HG03354 (cell line): ENCODE measurements at regions not wholly inside any gene's neighbourhood (a gene's known extent, or its start where the extent isn't known, plus 50 kb on each side); places are given as distances from the start of the nearest gene placed in this dataset.
"Not testable (repeated sequence)": the region's sequence is repeated elsewhere in the genome, so short reads cannot be mapped to it uniquely, and the experiment has no call there.

Source experiments
- ATAC-seq: cut with Tn5 transposase; IDR thresholded peaks from one replicate; pipeline ENCODE4 v1.9.1; 2021; ENCODE audit warnings: mild to moderate bottlenecking; ENCODE audit not compliant: unreplicated experiment, poor library complexity, severe bottlenecking

GRCh38 chr13:50521831-50522149 is 321.7 kb downstream of the DLEU7 start:
- no peak for ATAC-seq

- ATAC-seq, result no peak
Measured at GRCh38 chr13:50522506-50522905, 321.0 kb downstream of the DLEU7 start.

DNA sequence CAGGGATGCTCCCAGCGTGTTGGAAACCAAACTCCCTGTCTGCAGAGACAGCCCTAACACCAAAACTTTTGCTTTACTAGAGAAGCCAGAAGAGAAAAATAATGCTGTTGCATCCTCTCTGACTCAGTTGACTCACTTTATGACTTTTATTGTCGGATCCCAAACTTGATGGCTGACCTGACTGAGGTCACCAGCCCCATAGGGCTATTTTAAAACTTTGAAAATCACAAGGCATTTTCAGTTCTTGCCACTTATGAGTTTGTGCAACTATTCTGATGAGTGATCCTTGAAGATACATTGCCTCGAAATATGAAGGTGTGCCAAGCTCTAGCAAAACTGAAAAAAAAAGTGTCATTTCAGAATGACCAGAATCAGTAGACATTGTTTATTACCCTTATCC is 320.2 kb downstream of the DLEU7 start:
- ATAC-seq, result no peak

DNA sequence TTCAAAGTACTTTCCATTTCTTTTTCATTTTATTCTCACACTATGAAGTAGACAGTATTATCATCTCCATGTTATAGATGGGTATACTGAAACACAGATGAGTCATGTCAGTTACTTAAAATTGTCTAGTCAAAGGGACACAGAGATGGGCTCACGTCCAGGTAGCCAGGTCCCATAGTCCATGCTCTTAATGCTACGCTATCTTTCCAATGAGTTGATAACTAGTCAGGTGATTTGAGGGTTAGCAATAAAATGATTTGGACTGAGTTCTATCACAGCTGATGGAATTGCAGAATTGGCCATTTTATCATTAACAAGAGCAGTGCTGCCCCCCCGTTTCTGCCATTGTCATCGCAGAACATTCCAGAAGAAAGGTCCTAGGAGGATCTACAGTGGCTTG is 318.9 kb downstream of the DLEU7 start:
- no peak for ATAC-seq

- ATAC-seq, result no peak
Measured at GRCh38 chr13:50526661-50527071, 316.8 kb downstream of the DLEU7 start.

GRCh38 chr13:50527188-50527587 is 316.3 kb downstream of the DLEU7 start:
- no peak for ATAC-seq

- no peak for ATAC-seq
Measured at GRCh38 chr13:50527612-50528509, 315.6 kb downstream of the DLEU7 start.

DNA sequence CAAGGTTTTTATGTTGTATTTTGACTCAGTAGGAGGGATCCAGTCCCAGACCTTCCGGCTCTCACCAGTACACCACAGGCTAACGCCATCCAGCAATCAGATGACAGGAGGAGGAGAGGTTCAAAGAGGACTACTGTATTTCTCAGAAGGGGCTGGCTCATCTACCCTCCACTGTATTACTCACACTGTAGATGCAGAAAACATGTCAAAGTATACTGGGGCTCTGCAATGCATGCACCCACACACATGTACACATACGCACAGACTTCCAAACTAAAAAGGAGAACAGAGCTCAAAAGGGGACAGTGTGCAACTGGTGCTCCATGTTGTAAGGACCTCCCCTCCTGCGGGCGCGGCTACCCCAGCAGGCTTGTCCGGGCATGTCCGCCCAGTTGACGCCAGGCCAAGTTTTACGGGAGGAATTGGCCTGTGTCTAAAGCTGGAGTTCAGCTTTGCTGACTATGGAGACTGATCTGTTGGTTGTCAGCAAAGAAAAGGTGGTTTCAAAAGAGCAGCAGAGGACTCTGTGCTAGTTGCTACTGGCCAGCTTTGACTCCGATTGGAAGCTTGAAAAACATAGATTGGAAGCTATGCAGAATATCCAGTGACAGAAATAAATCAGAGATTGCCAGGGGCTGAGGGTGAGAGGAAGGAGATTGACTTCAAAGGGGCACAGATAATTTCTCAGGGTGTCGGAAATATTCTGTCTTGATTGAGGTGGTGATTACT is 314.2 kb downstream of the DLEU7 start:
- ATAC-seq, result no peak

GRCh38 chr13:50531917-50532899 is 311.3 kb downstream of the DLEU7 start:
- no peak for ATAC-seq

DNA sequence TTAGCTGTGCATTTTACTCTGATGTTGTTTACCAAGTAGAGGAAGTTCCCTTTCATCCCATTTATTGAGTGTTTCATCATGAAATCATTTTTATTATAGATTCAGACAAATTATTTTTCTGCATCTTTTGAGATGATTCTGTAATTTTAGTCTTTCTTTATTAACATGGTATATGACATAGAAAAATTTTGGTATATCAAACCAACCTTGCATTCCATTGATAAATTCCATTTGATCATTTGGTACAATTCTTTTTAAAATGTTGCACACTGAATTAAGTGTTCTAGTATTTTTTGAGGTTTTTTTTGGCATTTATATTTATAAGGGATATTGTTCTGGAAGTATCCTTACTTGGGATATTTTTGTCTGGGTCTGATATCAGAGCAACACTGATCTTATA is 308.4 kb downstream of the DLEU7 start:
- no peak for ATAC-seq

- ATAC-seq, result no peak
Measured at GRCh38 chr13:50537029-50537428, 306.5 kb downstream of the DLEU7 start.

- ATAC-seq, result no peak
Measured at GRCh38 chr13:50539791-50540530, 303.5 kb downstream of the DLEU7 start.

DNA sequence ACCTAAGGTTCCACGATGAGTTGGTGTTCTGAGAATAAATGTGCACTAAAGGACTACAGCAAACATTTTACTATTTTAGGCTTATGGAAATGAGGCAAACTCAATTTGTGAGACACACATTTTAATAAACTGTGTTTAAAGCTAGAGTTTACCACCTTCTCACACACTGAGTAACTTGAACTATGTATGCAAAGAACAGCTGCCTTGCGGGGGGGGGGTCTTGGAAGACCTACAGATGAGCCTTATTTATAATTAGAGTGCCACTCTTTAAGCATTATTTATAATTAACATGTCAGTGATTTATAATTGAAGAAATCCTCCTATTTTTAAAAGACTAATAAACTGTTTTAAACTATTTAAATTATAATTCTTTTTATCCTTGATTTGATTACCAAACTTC is 300.4 kb downstream of the DLEU7 start:
- no peak for ATAC-seq

- no peak for ATAC-seq
Measured at GRCh38 chr13:50543782-50544181, 299.7 kb downstream of the DLEU7 start.

DNA sequence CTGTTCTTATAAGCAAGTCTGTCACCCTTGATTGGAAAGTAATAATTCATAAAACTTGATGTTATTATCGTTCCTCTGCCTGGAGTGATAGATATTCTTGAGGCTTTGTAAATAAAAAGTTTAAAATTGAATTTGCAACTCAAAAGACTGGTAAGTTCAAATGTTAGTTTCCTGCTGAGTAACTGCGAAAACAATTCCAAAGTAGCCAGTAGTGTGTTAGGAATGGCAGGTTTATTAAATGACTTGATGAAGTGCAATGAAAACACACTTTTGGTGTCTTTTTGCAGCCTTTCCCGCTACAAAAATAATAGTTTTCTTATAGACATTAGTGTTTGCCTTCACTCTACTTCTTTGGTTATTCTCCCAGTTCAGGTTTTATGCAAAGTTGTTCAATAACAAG is 299.3 kb downstream of the DLEU7 start:
- no peak for ATAC-seq

GRCh38 chr13:50547175-50547574 is 296.3 kb downstream of the DLEU7 start:
- not testable (repeated sequence) for ATAC-seq

- no peak for ATAC-seq
Measured at GRCh38 chr13:50548586-50548985, 294.9 kb downstream of the DLEU7 start.

- ATAC-seq, result no peak
Measured at GRCh38 chr13:50549221-50549942, 294.1 kb downstream of the DLEU7 start.

DNA sequence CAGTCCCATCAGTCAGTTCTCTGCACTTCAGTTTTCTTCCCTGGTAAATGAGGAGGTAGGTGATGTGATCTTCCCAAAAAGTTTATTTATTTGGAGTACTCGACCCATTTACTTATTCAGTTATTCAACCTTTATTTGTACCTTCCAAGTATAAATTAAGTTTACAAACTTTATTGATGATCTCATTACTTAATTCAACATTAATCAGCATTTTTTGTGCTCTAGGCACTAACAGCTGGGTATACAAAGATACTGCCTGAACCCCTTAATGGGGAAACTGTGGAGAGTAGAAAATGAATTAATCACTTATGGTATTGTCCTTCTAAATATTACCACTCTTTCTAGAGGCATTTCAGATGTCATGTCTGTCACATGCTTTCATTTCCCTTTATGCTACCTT is 293.3 kb downstream of the DLEU7 start:
- ATAC-seq, result no peak
